Neural crest cell (in vitro differentiated cells): ENCODE measurements at regions not wholly inside any gene's neighbourhood (a gene's known extent, or its start where the extent isn't known, plus 50 kb on each side); places are given as distances from the start of the nearest gene placed in this dataset.

Experiments
- DNase-seq: peaks from one replicate; pipeline ENCODE4 v3.0.0; 2021; ENCODE audit warnings: low read depth, mixed read lengths, low spot score
- H3K27ac Mint-ChIP-seq: one replicate; pipeline ENCODE4 v1.8.0; 2021; ENCODE audit warnings: mild to moderate bottlenecking, mixed read lengths; ENCODE audit not compliant: unreplicated experiment
- H3K27me3 Mint-ChIP-seq: 2 replicates; pipeline ENCODE4 v1.8.0; 2021; ENCODE audit warnings: low read depth, mild to moderate bottlenecking, mixed read lengths
- H3K36me3 Mint-ChIP-seq: 2 replicates; pipeline ENCODE4 v1.8.0; 2021; ENCODE audit warnings: low read depth, mild to moderate bottlenecking, mixed read lengths
- H3K4me1 Mint-ChIP-seq: 2 replicates; pipeline ENCODE4 v1.8.0; 2021; ENCODE audit warnings: mixed read lengths
- H3K4me3 Mint-ChIP-seq: one replicate; pipeline ENCODE4 v1.8.0; 2021; ENCODE audit warnings: mild to moderate bottlenecking, mixed read lengths
- H3K9me3 Mint-ChIP-seq: 2 replicates; pipeline ENCODE4 v1.8.0; 2021; ENCODE audit warnings: mixed read lengths
- TF ChIP-seq, protein P1 (sequence below): fragments of 200-600 bp; sonication (generic); conservative IDR thresholded peaks from 2 replicates; pipeline ENCODE4 v1.5.0; 2021; ENCODE audit warnings: antibody characterized with exemption, mild to moderate bottlenecking

DNA sequence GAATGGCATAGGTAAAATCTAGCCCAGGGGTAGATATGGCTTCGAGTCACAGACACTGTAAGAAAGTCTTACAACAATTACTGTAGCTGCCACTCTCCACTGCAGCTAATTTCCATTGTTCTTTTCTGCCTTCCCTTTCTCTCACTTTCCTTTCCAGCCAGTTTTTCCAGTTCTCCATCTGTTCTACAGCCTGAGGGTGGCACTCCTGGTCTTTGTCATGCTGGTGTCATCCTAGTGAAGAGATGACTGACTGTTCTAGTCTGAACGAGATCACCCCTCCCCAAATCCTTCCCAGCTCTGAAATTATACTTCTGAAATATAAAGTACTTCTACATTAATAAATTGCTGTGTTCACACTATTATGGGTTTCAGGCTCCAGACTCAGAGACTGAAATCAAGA, 74.2 kb upstream of the CSRP2 start:
- no peak for DNase-seq
- H3K27ac Mint-ChIP-seq, result no peak overlapping the region
- TF ChIP-seq, protein P1, sequence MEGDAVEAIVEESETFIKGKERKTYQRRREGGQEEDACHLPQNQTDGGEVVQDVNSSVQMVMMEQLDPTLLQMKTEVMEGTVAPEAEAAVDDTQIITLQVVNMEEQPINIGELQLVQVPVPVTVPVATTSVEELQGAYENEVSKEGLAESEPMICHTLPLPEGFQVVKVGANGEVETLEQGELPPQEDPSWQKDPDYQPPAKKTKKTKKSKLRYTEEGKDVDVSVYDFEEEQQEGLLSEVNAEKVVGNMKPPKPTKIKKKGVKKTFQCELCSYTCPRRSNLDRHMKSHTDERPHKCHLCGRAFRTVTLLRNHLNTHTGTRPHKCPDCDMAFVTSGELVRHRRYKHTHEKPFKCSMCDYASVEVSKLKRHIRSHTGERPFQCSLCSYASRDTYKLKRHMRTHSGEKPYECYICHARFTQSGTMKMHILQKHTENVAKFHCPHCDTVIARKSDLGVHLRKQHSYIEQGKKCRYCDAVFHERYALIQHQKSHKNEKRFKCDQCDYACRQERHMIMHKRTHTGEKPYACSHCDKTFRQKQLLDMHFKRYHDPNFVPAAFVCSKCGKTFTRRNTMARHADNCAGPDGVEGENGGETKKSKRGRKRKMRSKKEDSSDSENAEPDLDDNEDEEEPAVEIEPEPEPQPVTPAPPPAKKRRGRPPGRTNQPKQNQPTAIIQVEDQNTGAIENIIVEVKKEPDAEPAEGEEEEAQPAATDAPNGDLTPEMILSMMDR, result no peak
- H3K9me3 Mint-ChIP-seq, result no peaks in the 10 kb centered on the region
- H3K36me3 Mint-ChIP-seq, result no peaks in the 10 kb centered on the region
- H3K4me1 Mint-ChIP-seq, result no peaks in the 10 kb centered on the region
- H3K27me3 Mint-ChIP-seq, result no peaks in the 10 kb centered on the region
- no peak overlapping the region for H3K4me3 Mint-ChIP-seq

DNA sequence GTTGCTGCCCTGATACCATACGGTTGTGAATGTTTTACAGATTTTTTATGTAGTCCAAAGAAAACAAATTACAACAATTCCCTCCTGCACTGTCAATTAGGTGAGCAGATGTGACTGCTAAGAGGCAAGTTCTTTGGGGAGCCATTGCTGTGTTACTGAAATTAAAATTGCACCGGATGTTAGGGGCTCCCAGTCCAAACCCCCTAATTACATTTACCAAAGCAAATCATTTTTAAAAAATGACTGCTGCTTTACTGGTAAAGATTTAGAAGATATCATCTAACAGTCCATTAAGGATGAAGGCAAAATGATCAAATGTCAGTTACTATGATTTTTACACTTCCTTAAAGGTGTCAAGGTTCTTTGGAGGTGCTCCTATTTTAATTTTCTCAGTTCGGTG, 70.1 kb upstream of the CSRP2 start:
- H3K4me1 Mint-ChIP-seq, result no peaks in the 10 kb centered on the region
- no peaks in the 10 kb centered on the region for H3K27me3 Mint-ChIP-seq
- H3K4me3 Mint-ChIP-seq, result no peak overlapping the region
- H3K27ac Mint-ChIP-seq, result no peak overlapping the region
- TF ChIP-seq, protein P1, result no peak
- DNase-seq, result no peak
- H3K36me3 Mint-ChIP-seq, result no peaks in the 10 kb centered on the region
- H3K9me3 Mint-ChIP-seq, result no peaks in the 10 kb centered on the region

DNA sequence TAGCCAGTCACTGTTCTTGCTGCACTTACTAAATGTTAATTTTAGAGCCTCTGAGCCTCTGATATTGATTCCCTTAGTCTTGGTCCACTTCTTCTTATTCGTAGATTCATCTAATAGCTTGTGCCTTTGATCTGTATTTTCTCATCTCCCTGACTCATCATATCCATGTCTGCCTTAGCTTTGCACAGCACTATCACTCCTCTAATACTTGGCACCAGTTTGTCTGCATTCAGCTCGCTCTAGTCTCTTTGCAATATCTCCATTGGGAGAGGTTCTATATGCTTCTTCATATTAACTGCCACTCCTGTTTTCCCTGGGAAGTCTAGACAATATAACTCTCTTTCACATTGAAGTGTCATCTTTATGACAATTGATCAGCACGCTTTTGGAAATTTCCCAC, 68.5 kb upstream of the CSRP2 start:
- Mint-ChIP-seq H3K27me3 (no peaks in the 10 kb centered on the region), H3K36me3 (no peaks in the 10 kb centered on the region), H3K4me1 (no peaks in the 10 kb centered on the region), H3K9me3 (no peaks in the 10 kb centered on the region), H3K27ac (no peak overlapping the region), H3K4me3 (no peak overlapping the region)
- no peak for DNase-seq
- TF ChIP-seq, protein P1, result no peak

DNA sequence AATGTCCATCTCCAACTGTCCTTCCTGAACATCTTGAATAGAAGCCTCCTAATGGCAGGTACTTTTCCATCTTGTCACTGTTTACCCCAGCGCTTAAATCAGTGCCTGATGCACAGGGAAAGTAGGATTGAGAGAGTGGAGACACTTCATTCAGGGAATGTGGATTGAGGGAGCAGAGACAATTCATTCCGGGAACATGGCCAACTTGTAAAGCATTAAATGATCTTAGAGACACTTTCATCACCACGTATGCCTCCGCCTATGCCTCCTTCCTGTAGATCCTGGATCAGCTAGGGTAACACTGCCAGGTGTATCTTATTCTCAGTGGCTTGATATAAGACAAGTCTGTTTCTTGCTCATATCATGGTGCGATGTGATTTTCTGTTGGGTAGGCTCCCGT, 67.6 kb upstream of the CSRP2 start:
- TF ChIP-seq, protein P1, result no peak
- no peaks in the 10 kb centered on the region for H3K36me3 Mint-ChIP-seq
- no peak overlapping the region for H3K27ac Mint-ChIP-seq
- H3K9me3 Mint-ChIP-seq, result no peaks in the 10 kb centered on the region
- no peaks in the 10 kb centered on the region for H3K27me3 Mint-ChIP-seq
- no peak for DNase-seq
- H3K4me3 Mint-ChIP-seq, result no peak overlapping the region
- H3K4me1 Mint-ChIP-seq, result no peaks in the 10 kb centered on the region

DNA sequence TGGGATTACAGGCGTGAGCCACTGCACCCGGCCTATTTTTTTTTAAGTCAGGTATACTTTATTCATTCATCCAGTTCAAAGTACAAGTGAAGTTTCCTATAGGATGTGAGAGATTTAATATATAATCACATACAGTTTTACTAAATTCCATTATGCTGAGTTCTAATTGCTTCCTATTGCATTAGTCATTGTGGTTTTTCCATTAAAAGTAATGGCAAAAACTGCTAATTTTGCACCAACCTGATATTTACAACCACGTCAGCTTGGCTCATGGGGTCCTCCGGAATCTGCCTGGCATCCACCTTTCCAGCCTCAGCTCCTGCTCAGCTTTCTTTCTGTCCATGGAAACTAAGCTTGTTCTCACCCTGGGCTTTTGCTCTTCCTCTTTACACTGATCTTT, 67.0 kb upstream of the CSRP2 start:
- Mint-ChIP-seq H3K36me3 (no peaks in the 10 kb centered on the region), H3K4me1 (no peaks in the 10 kb centered on the region), H3K9me3 (no peaks in the 10 kb centered on the region), H3K27ac (no peak overlapping the region), H3K4me3 (no peak overlapping the region), H3K27me3 (no peaks in the 10 kb centered on the region)
- no peak for DNase-seq
- TF ChIP-seq, protein P1, result no peak

DNA sequence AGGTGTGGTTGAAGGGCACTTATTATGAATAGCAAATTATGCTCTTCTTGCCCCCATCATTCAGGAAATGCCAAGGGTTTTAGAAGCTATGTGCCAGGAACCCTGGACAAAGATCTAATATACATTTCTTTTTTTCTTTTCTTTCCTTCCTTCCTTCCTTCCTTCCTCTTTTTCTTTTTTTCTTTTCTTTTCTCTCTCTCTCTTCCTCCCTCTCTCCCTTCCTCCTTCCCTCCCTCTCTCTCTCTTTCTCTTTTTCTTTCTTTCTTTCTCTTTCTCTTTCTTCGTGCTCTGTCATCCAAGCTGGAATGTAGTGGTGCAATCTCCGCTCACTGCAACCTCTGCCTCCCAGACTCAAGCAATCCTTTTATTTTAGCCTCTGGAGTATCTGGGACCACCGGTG, 66.1 kb upstream of the CSRP2 start:
- Mint-ChIP-seq H3K27me3 (no peaks in the 10 kb centered on the region), H3K9me3 (no peaks in the 10 kb centered on the region)

More for the DNA sequence above, 66.1 kb upstream of the CSRP2 start:
- no peak overlapping the region for H3K4me3 Mint-ChIP-seq
- H3K36me3 Mint-ChIP-seq, result no peaks in the 10 kb centered on the region
- no peaks in the 10 kb centered on the region for H3K4me1 Mint-ChIP-seq
- DNase-seq, result no peak
- TF ChIP-seq, protein P1, result no peak
- no peak overlapping the region for H3K27ac Mint-ChIP-seq
